ENCODE measurements at regions not wholly inside any gene's neighbourhood (a gene's known extent, or its start where the extent isn't known, plus 50 kb on each side); places are given as distances from the start of the nearest gene placed in this dataset.
"Not testable (repeated sequence)": the region's sequence is repeated elsewhere in the genome, so short reads cannot be mapped to it uniquely, and the experiment has no call there.

DNA sequence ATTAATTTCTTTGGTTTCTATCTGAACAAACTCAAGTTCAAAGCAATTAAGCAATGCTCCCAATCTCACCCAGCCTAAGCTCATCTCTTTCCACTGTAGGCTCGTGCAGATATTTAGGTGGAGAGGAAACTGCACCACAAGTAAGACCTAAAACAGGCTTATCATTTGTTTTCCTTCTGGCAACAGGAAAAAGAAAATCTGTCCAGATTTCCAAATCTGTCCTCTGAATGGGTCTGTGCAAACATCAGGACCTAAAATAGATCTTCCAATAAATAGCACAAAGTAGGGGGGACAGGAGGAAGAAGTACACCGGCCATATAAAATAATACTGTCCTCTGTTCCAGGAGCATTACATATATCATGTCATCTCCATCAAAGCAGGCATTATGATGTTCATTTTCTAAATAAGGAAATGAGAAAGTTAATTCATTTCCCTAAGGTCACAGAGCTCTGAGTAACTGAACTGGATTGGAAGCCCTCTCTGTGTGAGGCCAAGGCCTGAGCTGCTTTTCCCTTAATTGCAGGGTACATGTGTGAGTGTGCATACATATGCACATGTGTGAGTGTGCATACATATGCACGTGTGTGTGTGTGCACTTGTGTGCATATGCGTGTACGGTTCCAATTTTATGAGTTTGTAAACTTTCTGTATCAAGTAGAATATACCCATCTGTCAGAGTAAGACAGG is 92.8 kb upstream of the PARD3 start:
- DNase-seq = no peak

DNA sequence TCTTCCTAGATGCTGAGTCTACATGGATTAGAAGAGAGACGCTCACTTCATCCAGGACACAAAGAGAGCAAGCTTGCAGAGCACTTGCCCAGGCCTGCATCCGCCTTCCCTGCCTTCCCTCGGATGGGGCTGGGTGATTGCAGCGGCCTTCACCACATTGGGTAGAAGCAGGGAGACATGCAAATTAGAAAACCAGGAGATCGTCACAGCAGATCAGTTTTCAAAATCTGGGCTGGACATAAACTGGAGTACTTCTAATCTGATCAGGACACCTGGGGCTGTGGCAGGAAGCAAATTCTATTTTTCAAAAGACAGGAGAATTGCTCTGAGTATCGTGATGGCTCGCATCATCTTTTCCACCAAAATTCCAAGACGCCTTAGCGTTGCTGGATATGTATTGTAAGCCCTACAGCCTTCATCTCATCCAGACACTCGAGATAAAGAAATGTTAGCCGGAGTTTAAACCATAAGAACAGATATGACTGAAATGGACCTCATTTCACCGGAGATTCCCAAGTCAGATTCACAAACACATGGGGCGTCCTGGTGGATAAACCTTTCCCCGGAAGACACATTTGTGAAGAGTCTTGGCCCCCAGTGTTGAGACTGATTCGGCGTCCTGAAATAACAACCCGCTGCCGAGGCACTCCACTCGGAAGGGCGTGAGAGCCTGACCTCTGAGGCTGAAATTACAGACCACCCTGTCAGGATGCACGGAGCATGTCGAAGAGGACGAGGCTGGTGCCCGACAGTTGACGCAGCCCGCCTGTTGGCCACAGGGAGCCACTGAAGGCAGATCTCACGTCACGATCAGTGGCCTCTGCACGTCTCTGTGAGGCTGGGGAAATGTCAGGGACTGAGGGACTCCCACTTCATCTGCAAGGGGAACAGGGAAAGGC is 91.2 kb upstream of the PARD3 start:
- DNase-seq = peak; percentile 68

DNA sequence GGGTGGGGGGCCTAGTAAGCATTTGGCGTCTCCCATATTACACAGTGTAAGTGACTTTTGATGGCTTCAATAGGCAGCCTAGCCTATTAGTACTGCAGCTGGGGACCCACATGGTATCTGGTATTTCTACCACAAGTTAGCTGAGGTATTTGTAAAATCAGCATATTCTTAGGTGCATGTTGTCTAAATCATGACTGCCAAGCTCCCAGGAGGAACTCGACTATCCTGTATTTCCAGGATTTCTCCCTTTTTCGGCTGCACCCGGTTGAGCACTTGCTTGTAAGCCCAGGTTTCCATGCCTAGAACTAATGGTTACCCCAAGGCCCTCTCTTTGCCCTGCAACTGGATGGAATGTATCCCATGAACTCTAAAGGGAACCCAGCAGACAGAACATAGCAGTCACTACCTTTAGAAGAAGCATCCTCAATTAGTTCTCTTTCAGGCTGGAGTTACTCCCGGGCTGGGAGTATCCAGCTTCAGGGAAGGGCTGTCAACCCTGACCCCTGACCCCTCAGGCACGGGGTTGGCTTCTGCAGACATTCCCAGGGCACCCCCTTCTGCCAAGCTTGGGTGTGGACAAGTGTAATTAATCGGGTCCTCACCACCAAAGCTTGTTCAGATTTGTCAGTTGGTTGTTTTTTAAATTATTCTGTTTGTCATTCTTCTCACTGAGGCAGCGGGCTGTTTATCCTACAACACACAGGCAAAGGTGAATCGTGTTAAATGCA is 90.3 kb upstream of the PARD3 start:
- no peak for DNase-seq

DNA sequence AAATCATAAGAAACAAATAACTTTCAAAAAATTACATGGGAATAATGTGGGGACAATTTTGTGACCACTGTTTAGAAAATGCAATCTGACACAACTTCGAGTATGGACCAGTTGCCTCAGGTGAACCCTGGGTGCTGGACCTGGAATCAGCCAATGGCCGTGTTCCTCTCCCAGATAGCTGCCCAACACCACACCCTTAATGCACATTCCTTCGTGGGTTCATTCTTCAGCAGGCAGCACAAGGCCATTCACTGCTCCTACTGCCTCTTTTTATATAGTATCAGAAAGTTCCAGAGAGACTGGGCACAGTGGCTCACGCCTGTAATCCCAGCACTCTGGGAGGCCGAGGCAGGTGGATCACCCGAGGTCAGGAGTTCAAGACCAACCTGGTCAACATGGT is 89.1 kb upstream of the PARD3 start:
- DNase-seq = no peak

DNA sequence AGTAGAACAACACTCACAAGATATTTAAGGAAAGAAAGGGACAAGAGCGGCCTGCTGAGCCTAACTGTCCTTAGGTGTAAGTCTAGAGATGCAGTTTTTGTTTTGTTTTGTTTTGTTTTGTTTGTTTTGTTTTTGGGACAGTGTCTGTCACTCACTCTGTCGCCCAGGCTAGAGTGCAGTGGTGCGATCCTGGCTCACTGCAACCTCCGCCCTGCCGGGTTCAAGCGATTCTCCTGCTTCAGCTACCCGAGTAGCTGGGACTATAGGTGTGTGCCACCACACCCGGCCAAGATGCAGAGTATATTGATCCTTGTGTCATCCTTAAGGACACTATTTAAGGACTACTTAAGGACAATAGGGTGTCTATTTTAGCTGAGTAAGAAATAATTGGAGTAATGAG is 84.1 kb upstream of the PARD3 start:
- DNase-seq = no peak

DNA sequence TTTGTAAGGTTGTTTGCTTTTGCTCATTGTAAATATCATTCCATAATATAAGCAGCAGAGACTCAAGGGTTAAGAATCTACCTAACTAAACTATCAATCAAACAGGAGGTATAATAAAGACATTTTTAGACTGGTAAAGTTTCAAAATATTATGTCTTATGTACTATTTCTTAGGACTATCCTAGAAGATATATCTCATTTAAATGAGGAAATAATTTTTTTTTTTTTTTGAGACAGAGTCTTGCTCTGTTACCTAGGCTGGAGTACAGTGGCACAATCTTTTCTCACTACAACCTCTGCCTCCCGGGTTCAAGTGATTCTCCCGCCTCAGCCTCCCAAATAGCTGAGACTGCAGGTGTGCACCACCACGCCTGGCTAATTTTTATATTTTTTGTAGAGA is 80.9 kb upstream of the PARD3 start:
- DNase-seq = no peak

DNA sequence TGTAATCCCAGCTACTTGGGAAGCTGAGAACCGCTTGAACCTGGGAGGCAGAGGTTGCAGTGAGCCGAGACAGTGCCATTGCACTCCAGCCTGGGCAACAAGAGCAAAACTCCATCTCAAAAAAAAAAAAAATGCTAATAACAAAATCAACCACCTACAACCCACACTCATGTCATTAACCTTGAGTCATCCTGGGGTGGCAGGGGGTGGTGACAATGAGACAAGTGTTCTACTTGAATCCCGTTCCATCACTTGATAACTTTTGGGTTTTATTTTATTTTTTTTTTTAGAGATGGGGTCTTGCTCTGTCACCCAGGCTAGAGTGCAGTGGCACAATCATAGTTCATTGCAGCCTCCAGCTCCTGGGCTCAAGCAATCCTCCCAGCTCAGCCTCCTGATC is 80.0 kb upstream of the PARD3 start:
- not testable (repeated sequence) for DNase-seq

DNA sequence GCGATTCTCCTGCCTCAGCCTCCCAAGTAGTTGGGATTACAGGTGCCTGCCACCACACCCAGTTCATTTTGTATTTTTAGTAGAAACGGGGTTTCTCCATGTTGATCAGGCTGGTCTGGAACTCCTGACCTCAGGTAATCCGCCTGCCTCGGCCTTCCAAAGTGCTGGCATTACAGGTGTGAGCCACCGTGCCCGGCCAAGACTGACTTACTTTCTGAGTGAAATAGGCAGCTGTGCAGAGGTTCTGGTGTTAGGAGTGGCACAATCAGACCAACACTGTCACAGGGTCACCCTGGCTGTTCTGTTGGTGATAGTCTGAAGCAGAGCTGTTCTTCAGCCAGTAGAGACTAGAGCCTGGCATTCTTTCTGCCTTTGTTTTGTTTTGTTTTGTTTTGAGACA is 77.4 kb upstream of the PARD3 start:
- not testable (repeated sequence) for DNase-seq

DNA sequence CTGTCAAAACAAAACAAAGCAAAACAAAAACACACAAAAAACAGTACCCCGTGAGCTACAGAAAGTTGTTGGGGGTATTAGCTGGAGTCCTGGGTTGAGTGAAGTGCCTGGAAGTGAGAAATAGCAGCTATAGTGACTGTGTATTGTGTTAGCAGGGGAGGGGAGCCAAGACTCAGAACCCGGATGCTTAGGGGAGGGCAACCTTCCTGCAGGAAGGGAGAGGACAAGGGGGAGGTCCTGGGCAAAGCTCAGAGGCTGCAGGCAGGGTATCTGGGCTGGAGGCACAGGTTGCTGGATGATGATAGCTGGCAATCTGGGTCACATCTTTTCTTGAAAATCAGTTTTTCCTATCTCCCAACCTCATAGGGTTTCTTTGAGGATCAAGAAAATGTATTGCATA is 75.8 kb upstream of the PARD3 start:
- no peak for DNase-seq

DNA sequence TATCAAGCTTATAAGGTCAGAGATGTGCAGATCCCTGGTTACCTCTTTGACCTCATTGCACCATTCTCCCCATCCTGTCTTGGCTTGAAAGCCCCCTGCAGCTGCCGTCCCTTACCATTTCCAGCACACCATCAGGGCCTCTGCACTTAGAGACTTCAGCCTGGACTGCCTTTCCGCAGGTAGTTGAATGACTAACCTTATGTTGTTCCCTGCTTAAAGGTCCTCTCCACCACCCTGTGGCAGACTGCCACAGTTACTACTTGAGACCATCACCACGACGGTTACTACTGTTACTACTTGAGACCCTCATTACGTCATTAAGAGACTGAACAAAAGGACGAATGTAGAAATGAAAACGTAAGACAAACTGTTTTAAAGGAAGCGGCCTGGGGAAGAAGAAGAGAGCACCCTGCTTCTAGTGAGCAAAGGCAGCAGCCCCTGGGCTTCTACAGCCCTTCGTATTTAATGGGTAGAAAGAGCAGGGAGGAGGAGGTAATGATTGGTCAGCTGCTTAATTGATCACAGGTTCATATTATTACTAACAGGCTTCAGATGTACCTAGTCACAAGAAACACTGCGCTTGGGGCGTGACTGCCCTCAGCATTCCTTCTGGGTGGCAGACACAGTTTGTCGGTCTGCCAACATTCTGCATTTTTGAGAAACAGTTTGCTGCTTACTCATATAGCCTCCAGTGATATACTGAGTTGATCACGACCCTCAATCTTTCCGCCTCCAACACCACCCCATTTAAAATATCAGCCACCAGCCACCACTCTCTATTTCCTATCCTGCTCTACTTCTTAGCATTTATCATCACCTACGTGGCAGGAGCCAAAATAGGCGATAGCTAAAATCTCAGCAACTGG is 74.1 kb upstream of the PARD3 start:
- DNase-seq = no peak

DNA sequence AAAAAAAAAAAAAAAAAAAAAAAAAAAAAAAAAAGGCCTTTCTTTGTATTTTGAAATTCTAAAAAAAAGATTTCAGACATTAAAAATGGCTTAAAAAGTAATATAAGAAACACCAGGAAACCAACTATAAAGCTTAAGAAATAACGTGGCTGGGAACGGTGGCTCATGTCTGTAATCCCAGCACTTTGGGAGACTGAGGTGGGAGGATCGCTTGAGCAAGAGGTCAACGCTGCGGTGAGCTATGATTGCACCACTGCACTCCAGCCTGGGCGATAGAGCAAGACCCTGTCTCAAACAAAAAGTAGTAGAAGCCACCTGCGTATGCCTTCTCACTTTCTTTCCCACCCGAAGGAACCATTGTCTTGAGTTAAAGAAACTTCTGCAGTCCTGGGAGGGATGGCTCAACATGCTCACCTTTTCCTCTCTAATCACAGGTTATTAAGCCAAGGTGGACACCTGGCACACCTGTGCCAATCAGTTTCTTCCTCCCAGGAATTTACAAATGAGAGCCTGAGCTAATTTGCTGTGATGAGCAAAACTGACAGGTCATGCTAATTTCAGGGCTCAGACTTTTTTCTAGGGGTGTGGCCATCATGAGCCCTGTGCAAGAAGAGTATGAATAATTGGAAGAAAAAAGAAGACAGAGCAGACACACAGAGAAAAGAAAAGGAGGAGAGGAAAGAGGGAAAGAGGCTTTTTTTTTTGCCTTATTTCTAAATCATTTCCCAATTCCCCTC is 72.0 kb upstream of the PARD3 start:
- no peak for DNase-seq

DNA sequence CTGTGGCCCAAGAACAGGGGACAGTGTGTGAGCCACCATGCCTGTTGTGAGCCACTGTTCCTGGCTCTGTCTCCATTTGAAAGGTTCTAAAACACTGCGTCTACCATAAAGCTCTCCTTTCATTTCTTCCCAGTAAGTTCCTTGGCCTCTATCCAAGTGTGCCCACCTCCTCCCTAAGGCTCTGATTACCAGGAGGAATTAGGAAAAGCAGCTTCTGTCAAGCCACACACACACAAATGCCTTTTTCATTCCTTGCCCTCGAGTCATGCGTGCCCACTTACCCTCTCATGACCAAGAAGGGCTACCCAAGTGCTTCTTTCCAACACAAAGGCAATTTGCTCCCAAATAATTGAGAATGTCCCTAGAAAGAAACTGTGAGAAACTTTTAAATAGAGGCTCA is 70.8 kb upstream of the PARD3 start:
- no peak for DNase-seq

DNA sequence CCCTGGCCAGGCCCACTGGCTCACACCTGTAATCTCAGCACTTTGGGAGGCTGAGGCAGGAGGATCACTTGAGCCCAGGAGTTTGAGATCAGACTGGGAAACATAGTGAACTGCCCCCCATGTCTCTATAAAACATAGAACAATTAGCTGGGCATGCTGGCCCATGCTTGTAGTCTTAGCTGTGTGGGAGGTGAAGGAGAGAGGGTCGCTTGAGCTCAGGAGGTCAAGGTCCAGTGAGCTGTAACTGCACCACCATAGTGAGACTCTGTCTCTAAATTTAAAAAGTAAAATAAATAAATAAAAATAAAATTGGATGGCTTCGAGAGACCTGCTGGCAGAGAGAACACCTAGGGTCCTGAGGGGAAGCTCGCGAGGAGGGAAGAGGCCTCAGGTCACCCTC is 69.9 kb upstream of the PARD3 start:
- DNase-seq = no peak

DNA sequence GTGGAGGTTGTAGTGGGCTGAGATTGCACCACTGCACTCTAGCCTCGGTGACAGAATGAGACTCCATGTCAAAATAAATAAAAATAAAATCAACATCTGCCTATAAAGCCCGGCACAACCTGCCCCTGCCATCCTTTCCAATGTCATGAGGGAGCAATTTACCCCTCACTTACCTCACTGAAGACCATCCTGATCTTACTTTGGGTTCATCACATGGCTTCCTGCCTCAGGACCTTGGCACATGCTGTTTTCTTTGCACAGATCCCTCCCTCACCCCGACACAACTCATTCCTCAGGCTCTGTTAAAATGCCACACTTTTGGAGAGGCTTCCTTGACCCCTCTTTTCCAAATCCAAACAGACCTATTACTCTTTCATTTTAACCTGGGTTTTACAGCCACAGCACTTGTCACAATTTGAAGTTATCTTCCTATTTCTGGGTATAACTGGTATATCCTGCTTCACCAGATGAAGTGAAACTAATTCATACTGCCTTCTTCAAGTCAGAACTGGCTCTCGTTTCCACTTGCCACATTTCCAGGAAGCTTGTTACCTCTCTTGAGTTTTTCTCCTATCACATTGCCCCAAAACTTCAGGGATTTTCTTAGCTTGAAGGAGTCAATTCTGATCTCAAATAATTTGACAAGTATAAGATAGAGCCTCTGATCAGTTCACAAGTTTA is 69.3 kb upstream of the PARD3 start:
- DNase-seq = no peak

DNA sequence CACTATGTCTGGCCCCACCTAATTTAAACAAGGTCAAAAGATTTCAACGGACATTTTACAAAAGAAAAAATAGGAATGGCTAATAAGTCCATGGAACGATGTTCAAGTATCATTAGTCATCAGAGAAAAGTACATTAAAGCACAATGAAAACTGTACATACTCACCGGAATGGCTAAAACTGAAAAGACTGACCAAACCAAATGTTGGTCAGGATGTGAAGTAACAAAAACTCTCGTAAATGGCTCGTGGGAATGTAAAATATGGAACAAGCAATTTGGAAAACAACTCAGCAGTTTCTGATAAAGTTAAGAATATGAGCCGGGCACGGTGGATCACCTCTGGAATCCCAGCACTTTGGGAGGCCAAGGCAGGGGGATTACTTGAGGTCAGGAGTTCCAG is 65.7 kb upstream of the PARD3 start:
- DNase-seq = no peak

DNA sequence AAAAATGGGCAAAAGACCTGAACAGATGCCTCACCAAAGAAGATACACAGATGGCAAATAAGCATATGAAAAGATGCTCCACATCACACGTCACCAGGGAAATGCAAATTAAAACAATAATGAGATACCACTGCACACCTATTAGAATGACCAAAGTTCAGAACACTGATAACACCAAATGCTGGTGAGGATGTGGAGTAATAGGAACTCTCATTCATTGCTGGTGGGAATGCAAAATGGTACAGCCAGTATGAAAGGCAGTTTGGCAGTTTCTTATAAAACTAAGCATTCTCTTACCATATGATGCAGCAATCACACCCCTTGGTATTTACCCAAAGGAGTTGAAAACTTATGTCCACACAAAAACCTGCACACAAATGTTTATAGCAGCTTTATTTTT is 63.6 kb upstream of the PARD3 start:
- not testable (repeated sequence) for DNase-seq

DNA sequence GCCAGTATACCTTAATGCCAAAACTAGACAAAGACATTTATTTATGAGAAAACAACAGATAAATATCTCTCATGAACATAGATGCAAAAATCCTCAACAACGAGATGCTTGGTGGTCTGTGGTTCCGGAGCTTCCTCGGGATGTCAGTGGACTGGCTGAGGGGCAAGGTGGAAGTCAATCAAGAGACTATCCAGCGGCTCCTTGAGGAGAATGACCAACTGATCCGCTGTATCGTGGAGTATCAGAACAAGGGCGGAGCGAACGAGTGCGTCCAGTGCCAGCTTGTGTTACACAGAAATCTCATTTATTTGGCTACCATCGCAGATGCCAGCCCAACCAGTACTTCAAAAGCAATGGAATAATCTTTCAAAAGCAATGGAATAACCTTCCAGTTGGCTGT is 60.0 kb upstream of the PARD3 start:
- no peak for DNase-seq

DNA sequence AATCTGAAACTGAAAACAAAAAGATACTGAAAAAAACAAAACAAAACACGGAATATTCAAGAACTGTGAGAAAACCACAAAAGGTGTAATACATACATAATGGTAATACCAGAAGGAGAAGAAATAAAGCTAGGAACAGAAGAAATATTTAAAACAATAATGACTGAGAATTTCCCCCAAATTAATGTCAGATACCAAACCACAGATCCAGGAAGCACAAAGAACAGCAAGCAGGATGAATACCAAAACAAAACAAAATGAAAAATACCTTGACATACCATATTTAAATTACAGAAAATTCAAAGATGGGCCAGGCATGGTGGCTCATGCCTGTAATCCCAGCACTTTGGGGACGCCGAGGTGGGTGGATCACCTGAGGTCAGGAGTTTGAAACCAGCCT is 57.7 kb upstream of the PARD3 start:
- DNase-seq = no peak

DNA sequence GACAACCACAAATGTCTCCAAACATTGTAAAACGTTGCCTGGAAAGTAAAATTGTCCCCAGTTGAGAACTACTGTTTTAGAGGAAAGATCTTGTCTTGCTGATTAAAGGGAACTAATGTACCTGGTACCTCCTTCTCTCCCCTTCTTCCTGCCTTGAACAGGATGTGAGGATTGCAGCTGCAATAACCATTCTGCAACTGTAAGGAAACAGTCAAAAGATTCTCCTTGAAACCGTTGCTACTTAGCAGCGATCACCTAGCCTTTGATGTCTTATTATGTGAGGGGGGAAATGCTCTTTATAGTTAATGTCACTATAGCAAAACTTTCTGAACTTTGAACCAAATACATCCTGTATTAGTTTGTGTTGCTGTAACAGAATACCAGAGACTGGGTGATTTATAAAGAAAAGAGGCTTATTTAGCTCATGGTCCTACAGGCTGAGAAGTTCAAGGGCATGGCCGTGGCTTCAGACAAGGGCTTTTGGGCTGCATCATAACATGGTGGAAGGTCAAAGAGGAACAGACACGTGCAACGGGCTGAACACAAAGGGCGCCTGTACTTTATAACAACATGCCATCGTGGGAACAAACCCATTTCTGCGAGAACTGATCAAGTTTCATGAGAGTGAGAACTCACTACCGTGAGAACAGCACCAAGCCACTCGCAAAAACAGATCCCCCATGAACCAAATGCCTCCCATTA is 54.2 kb upstream of the PARD3 start:
- DNase-seq = no peak

DNA sequence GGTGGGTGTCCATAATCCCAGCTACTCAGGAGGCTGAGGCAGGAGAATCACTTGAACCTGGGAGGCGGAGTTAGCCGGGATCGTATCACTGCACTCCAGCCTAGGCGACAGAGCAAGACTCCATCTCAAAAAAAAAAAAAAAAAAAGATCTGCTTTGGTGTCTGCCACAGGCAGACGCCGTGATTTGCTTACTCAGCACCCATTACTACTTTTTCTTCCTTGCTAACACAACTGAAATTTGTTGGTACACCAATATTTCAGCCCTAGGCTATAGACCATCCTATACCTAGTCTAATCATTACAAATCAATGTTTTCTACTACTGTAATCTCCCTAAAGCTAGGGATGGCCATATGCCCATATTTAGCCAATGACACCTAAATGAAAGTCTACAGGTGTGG is 53.5 kb upstream of the PARD3 start:
- DNase-seq = no peak

DNA sequence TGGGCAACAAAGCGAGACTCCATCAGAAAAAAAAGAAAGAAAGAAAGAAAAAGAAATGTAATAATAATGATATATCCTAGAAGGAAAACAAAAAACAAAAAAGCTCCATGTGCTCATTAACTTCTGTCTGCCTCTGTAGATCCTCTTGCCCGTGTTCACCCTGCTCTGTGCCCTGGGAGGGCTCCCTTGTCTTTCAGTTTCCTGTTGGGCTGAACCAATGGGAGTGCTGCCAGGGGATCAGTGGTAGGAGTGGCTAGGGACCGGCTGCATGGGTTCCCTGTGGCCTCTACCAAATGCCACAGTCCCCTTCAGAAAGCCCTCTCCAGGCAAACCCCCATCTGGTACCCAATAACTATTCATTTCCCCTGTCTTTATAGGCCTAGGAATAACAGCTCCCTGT is 51.8 kb upstream of the PARD3 start:
- no peak for DNase-seq

All from NCI-H187 treated with DMSO at 0.1 percent for 48 hours (cell line).